ENCODE measurements at regions not wholly inside any gene's neighbourhood (a gene's known extent, or its start where the extent isn't known, plus 50 kb on each side); places are given as distances from the start of the nearest gene placed in this dataset.
A peak's percentile ranks its signal among the peaks of the same experiment; 100 is the strongest.

DNA sequence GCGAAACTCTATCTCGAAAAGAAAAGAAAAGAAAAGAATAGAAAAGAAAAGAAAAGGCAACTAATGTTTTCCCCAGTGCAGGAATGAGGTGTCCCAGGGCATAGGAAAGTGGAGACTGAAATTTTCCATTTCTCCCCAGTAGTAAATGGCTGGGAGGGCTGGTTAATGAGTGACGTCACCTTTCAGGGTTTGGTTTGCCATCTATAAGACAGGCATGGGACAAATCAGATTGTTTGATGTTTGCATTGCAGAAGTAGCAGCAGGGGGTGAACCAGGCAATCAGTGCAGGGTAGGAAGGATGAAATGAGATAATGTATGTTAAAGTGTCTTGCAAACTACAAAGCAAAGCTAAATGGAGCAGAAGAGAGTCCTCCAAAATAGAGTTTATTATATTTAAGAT lies 533.4 kb downstream of the PKHD1 start:
- DNase-seq = peak in 2 of 3 experiments; percentile 8 to 66

DNA sequence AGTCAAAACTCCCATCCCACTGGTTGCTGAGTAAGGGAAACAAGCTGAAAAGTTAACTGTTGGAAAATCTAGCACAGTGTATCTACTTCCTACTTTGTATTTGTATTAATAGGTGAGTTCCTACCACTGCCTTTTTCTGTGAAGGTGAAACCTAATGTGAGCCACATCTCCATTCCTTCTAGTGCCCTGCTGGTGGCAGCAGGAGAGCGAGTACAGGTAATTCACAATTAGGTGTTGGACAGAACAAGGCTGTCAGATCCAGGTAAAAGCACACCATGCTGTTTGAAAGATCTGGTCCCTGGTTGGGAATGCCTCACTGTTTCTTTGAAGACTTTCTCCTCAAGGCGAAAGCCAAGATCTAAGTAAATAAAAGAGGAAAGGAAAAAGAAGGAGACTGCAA lies 528.4 kb downstream of the PKHD1 start:
- peak in 1 of 3 experiments; percentile 38 for DNase-seq

DNA sequence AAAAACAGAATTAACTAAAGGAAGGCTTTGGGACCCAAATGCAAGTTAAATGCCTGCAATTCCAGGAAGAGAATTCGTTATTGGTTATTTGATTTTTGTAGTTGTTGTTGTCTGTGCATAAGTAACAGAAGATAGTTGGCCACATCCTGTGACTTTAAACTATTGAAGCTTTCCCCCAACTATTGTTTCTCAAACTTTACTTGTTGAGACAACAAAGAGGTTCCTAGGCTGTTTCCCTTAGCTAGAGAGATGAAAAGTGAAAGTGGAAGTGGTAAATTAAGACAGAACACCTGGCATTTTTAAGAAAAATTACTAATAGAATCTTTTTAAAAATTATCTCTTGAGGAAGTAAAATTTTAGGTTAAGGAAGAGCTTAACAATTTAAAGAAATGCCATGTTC lies 525.2 kb downstream of the PKHD1 start:
- DNase-seq = no peak

Data from NCI-H1417 (cell line).